Uterus (tissue), 3 donors: ENCODE measurements at regions not wholly inside any gene's neighbourhood (a gene's known extent, or its start where the extent isn't known, plus 50 kb on each side); places are given as distances from the start of the nearest gene placed in this dataset.

Source experiments
- DNase-seq, 2 donors: peaks; one replicate each; pipeline ENCODE4 v3.0.0-alpha.2; 2019 to 2020
- H3K27ac ChIP-seq, 2 donors: fragments of 200-600 bp; sonication (generic); 1 replicate in 1 of 2; 2 replicates in 1 of 2; pipeline ENCODE4 v1.5.1; 2016 to 2018
- H3K27me3 ChIP-seq, 2 donors: fragments of 200-600 bp; sonication (generic); one replicate each; pipeline ENCODE4 v1.5.1; 2018 to 2019; ENCODE audit warnings: control low read depth in 1 of 2
- H3K36me3 ChIP-seq, 2 donors: fragments of 200-600 bp; sonication (generic); one replicate each; pipeline ENCODE4 v1.5.1; 2019; ENCODE audit warnings: control low read depth in 1 of 2
- H3K4me1 ChIP-seq, 2 donors: fragments of 200-600 bp; sonication (generic); one replicate each; pipeline ENCODE4 v1.5.1; 2018 to 2019; ENCODE audit warnings: control low read depth in 1 of 2
- H3K4me3 ChIP-seq, 2 donors: fragments of 200-600 bp; sonication (generic); 1 replicate in 1 of 2; 2 replicates in 1 of 2; pipeline ENCODE4 v1.5.1; 2018 to 2019; ENCODE audit warnings: mild to moderate bottlenecking in 1 of 2
- H3K9me3 ChIP-seq, 2 donors: fragments of 200-600 bp; sonication (generic); one replicate each; pipeline ENCODE4 v1.5.1; 2019; ENCODE audit warnings: control low read depth in 1 of 2
- CTCF ChIP-seq, 4 experiments: fragments of 200-600 bp in 2 of 4; fragments of 450-650 bp in 2 of 4; sonication (generic) in 2 of 4; IDR thresholded peaks; one replicate each; pipeline ENCODE4 v1.5.1; 2016 to 2019; ENCODE audit warnings: antibody characterized with exemption in 4 of 4, mild to moderate bottlenecking in 2 of 4, moderate library complexity in 1 of 4
- POLR2A ChIP-seq, 2 donors: fragments of 450-650 bp; IDR thresholded peaks; one replicate each; pipeline ENCODE4 v1.6.1; 2016; ENCODE audit warnings: antibody characterized with exemption in 2 of 2, mild to moderate bottlenecking in 1 of 2, moderate library complexity in 1 of 2
- intact Hi-C: fragments of 100-400 bp; cut with DNase I; formaldehyde crosslinking; loops from one replicate; pipeline ENCODE4 v1.15.1; 2023; ENCODE audit warnings: low total_unique reads
- donor health status: DM: yes; HTN: yes; CAD: no.

DNA sequence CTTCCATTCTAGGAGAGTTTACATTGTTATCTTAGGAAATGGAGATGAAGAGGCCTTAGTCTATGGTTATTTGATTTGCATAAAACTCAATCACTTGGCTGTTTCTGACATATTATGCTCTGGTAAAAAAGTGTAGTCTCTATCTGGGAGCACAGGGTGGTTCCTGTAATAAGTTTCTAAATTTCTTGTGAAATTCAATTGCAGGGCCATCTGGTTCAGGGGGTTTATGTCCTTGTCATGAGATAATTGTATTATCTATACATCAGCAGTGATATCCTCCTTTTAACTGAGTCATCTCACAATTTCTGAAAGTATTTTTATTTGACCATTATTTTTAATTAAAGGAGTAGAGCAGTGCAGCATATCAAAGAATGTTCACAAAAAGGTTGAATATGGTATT lies 203.3 kb downstream of the MFSD1 start:
- intact Hi-C loops, result no loop called here
- TF ChIP-seq POLR2A (IDR thresholded peaks at IDR 0.05), result no peak
- no peak for TF ChIP-seq CTCF (IDR thresholded peaks at IDR 0.05)

GRCh38 chr3:159007331-159007730 lies 205.5 kb downstream of the MFSD1 start:
- Histone ChIP-seq H3K4me1 (no peaks in the 10 kb centered on the region), H3K36me3 (no peaks in the 10 kb centered on the region), H3K9me3 (no peaks in the 10 kb centered on the region), H3K27ac (no peak overlapping the region), H3K4me3 (no peak overlapping the region), H3K27me3 (no peaks in the 10 kb centered on the region)
- TF ChIP-seq CTCF (IDR thresholded peaks at IDR 0.05), result no peak
- no peak for TF ChIP-seq POLR2A (IDR thresholded peaks at IDR 0.05)
- DNase-seq, result no peak
- intact Hi-C loops, result no loop called here

More for the DNA sequence above, 203.3 kb downstream of the MFSD1 start:
- Histone ChIP-seq H3K27me3 (no peaks in the 10 kb centered on the region), H3K9me3 (no peaks in the 10 kb centered on the region), H3K27ac (no peak overlapping the region), H3K4me3 (no peak overlapping the region), H3K36me3 (no peaks in the 10 kb centered on the region), H3K4me1 (no peaks in the 10 kb centered on the region)
- DNase-seq, result no peak

DNA sequence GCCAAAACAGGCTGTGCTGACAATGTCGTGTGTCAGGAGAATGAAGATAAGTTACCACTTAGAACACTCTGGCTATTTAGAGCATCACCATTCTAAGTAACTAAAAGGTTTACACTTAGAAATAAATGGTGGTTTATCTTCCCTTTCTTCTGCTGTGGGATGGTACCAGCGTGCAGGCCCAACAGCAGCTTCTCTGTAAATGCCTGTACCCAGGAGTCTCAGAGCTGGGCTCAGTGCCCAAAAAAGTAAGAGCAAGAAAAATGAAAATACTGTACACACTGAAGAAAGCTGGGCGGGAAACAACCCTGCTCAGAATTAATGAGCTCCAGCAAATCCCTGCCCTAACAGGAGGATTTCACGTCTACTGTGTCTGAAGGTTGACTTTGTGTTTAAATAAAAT lies 206.5 kb downstream of the MFSD1 start:
- no peak for TF ChIP-seq CTCF (IDR thresholded peaks at IDR 0.05)
- no peak for TF ChIP-seq POLR2A (IDR thresholded peaks at IDR 0.05)
- DNase-seq, result no peak
- H3K4me1 ChIP-seq, result no peaks in the 10 kb centered on the region
- intact Hi-C loops, result no loop called here
- H3K27me3 ChIP-seq, result no peaks in the 10 kb centered on the region
- H3K27ac ChIP-seq, result no peak overlapping the region
- H3K4me3 ChIP-seq, result no peak overlapping the region
- H3K36me3 ChIP-seq, result no peaks in the 10 kb centered on the region
- no peaks in the 10 kb centered on the region for H3K9me3 ChIP-seq

- TF ChIP-seq POLR2A (IDR thresholded peaks at IDR 0.05) (no peak), CTCF (IDR thresholded peaks at IDR 0.05) (no peak)
- no peak overlapping the region for H3K4me3 ChIP-seq
- intact Hi-C loops, result no loop called here
Observed at GRCh38 chr3:159018341-159018740, 216.5 kb downstream of the MFSD1 start.

GRCh38 chr3:159025733-159026132 lies 223.9 kb downstream of the MFSD1 start:
- no peak for TF ChIP-seq CTCF (IDR thresholded peaks at IDR 0.05)
- TF ChIP-seq POLR2A (IDR thresholded peaks at IDR 0.05), result no peak
- H3K36me3 ChIP-seq, result no peaks in the 10 kb centered on the region
- no peaks in the 10 kb centered on the region for H3K9me3 ChIP-seq
- no peak overlapping the region for H3K27ac ChIP-seq
- no peaks in the 10 kb centered on the region for H3K4me1 ChIP-seq
- H3K27me3 ChIP-seq, result no peaks in the 10 kb centered on the region
- intact Hi-C loops, result no loop called here
- DNase-seq, result no peak
- no peak overlapping the region for H3K4me3 ChIP-seq

More at GRCh38 chr3:159018341-159018740, 216.5 kb downstream of the MFSD1 start:
- Histone ChIP-seq H3K4me1 (no peaks in the 10 kb centered on the region), H3K9me3 (no peaks in the 10 kb centered on the region), H3K27ac (no peak overlapping the region), H3K27me3 (no peaks in the 10 kb centered on the region), H3K36me3 (no peaks in the 10 kb centered on the region)
- DNase-seq, result no peak
